ENCODE measurements at regions not wholly inside any gene's neighbourhood (a gene's known extent, or its start where the extent isn't known, plus 50 kb on each side); places are given as distances from the start of the nearest gene placed in this dataset.

- no peaks in the 10 kb centered on the region for H3K9me3 ChIP-seq
- 84% methylated on average over 6 of the region's 6 CpGs for WGBS
- no peaks in the 10 kb centered on the region for H3K36me3 ChIP-seq
- no peaks in the 10 kb centered on the region for H3K4me1 ChIP-seq
- TF ChIP-seq CTCF (IDR thresholded peaks at IDR 0.05) (no peak), POLR2AphosphoS5 (IDR thresholded peaks at IDR 0.05) (no peak), EP300 (IDR thresholded peaks at IDR 0.05) (no peak), POLR2A (IDR thresholded peaks at IDR 0.05) (no peak)
- no peak overlapping the region for H3K27ac ChIP-seq
- no peak overlapping the region for H3K4me3 ChIP-seq
- no peaks in the 10 kb centered on the region for H3K27me3 ChIP-seq
- DNase-seq (ENCODE audit: low spot score in 2 of 2): no peak
These were observed 312.7 kb downstream of the DMRT2 start for GRCh38 chr9:1362845-1363244.

DNA sequence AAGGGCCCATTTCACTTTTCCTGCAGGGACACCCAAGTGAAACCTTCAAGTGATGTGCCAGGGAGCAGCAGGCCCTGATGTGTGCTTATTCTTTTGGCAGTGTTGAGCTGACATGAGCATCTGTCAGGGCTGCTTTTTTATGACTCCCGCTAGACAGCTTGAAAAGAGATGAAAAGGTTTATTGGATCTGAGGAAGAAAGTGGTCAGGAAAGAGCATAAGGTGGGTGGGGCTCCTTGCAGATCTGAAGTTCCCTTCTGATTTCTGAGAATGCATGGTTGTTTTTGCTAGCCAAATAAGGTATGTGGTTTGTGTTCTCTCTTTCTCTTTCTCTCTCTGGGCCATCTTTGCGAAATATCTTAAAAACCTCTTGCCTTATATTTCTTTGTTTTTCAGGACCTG lies 316.1 kb downstream of the DMRT2 start:
- Histone ChIP-seq H3K27ac (no peak overlapping the region), H3K4me3 (no peak overlapping the region), H3K36me3 (no peaks in the 10 kb centered on the region), H3K4me1 (no peaks in the 10 kb centered on the region), H3K27me3 (no peaks in the 10 kb centered on the region), H3K9me3 (no peaks in the 10 kb centered on the region)
- WGBS: 84% methylated on average over 2 of the region's 2 CpGs
- no peak for DNase-seq (ENCODE audit: low spot score in 2 of 2)
- no peak for TF ChIP-seq EP300 (IDR thresholded peaks at IDR 0.05)
- TF ChIP-seq CTCF (IDR thresholded peaks at IDR 0.05): no peak
- no peak for TF ChIP-seq POLR2AphosphoS5 (IDR thresholded peaks at IDR 0.05)
- TF ChIP-seq POLR2A (IDR thresholded peaks at IDR 0.05): no peak

- TF ChIP-seq POLR2A (IDR thresholded peaks at IDR 0.05) (no peak), POLR2AphosphoS5 (IDR thresholded peaks at IDR 0.05) (no peak), CTCF (IDR thresholded peaks at IDR 0.05) (no peak), EP300 (IDR thresholded peaks at IDR 0.05) (no peak)
- H3K4me1 ChIP-seq: no peaks in the 10 kb centered on the region
These were observed 319.1 kb downstream of the DMRT2 start for GRCh38 chr9:1369297-1369696.

GRCh38 chr9:1373445-1373844 lies 323.3 kb downstream of the DMRT2 start:
- Histone ChIP-seq H3K4me3 (no peak overlapping the region), H3K27me3 (no peaks in the 10 kb centered on the region), H3K27ac (no peak overlapping the region), H3K9me3 (no peaks in the 10 kb centered on the region), H3K4me1 (no peaks in the 10 kb centered on the region), H3K36me3 (no peaks in the 10 kb centered on the region)
- no peak for TF ChIP-seq POLR2AphosphoS5 (IDR thresholded peaks at IDR 0.05)
- TF ChIP-seq POLR2A (IDR thresholded peaks at IDR 0.05): no peak
- TF ChIP-seq EP300 (IDR thresholded peaks at IDR 0.05): no peak
- no peak for TF ChIP-seq CTCF (IDR thresholded peaks at IDR 0.05)
- WGBS: 69% methylated on average over 5 of the region's 5 CpGs
- no peak for DNase-seq (ENCODE audit: low spot score in 2 of 2)

More at GRCh38 chr9:1369297-1369696, 319.1 kb downstream of the DMRT2 start:
- no peaks in the 10 kb centered on the region for H3K9me3 ChIP-seq
- no peak for DNase-seq (ENCODE audit: low spot score in 2 of 2)
- H3K4me3 ChIP-seq: no peak overlapping the region
- 89% methylated on average over 1 of the region's 1 CpG for WGBS
- no peaks in the 10 kb centered on the region for H3K36me3 ChIP-seq
- no peak overlapping the region for H3K27ac ChIP-seq
- H3K27me3 ChIP-seq: no peaks in the 10 kb centered on the region

GRCh38 chr9:1383899-1384455 lies 333.8 kb downstream of the DMRT2 start:
- no peak for TF ChIP-seq POLR2AphosphoS5 (IDR thresholded peaks at IDR 0.05)
- no peak for TF ChIP-seq POLR2A (IDR thresholded peaks at IDR 0.05)
- TF ChIP-seq EP300 (IDR thresholded peaks at IDR 0.05): no peak
- TF ChIP-seq CTCF (IDR thresholded peaks at IDR 0.05): no peak
- no peak overlapping the region for H3K4me3 ChIP-seq
- H3K36me3 ChIP-seq: no peaks in the 10 kb centered on the region
- no peaks in the 10 kb centered on the region for H3K9me3 ChIP-seq
- no peaks in the 10 kb centered on the region for H3K4me1 ChIP-seq
- WGBS: 62% methylated on average over 4 of the region's 4 CpGs
- no peaks in the 10 kb centered on the region for H3K27me3 ChIP-seq
- no peak for DNase-seq (ENCODE audit: low spot score in 2 of 2)
- H3K27ac ChIP-seq: no peak overlapping the region

Measured in suprapubic skin (tissue), 4 donors.